ENCODE measurements at regions not wholly inside any gene's neighbourhood (a gene's known extent, or its start where the extent isn't known, plus 50 kb on each side); places are given as distances from the start of the nearest gene placed in this dataset.

DNA sequence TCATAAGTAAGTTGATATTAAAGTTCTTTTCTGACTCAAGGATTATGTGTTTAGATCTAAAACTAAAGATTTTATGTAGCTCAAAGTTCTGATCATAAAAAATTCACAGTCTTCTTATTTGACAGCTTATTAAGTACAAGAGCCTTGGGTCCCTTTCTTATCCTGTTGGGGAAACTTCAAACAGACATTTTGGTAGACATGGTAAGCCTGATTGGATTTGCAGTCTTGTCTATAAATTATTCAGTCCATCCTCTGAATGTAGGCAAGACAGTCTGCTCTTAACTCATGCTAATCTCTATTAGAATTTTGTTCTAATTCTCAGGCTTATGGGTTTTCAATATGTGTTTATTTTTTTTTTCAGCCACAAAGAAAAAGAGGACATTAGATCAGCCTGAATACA lies 1718.7 kb upstream of the SLC10A2 start:
- Mint-ChIP-seq H3K4me1 (no peaks in the 10 kb centered on the region), H3K27me3 (no peaks in the 10 kb centered on the region), H3K27ac (no peak overlapping the region), H3K36me3 (no peaks in the 10 kb centered on the region), H3K4me3 (no peak overlapping the region), H3K9me3 (no peaks in the 10 kb centered on the region)
- POLR2A ChIA-PET, result no interaction called here
- ATAC-seq (ENCODE audit: low read depth) (no peak), DNase-seq (no peak)

DNA sequence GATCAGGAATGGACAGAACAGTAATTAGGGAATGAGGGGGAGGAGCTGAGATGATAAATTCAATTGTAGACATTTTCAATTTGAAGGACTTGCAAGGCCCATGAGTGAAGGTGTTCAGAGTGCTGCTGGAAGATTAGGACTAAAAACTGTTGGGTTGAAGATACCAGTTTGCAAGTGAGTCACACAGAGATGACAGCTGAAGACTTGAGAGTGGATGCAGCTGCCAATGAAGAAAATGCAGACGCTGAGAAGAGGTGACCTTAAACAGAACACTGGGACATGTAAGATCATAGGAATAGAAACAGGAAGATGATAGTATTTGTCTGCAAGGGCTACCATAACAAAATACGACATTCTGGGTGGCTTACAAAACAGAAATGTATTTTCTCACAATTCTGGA lies 1716.5 kb upstream of the SLC10A2 start:
- ATAC-seq (ENCODE audit: low read depth), result no peak
- Mint-ChIP-seq H3K36me3 (no peaks in the 10 kb centered on the region), H3K4me1 (no peaks in the 10 kb centered on the region), H3K4me3 (no peak overlapping the region), H3K9me3 (no peaks in the 10 kb centered on the region), H3K27me3 (no peaks in the 10 kb centered on the region), H3K27ac (no peak overlapping the region)
- POLR2A ChIA-PET, result no interaction called here
- DNase-seq, result no peak

DNA sequence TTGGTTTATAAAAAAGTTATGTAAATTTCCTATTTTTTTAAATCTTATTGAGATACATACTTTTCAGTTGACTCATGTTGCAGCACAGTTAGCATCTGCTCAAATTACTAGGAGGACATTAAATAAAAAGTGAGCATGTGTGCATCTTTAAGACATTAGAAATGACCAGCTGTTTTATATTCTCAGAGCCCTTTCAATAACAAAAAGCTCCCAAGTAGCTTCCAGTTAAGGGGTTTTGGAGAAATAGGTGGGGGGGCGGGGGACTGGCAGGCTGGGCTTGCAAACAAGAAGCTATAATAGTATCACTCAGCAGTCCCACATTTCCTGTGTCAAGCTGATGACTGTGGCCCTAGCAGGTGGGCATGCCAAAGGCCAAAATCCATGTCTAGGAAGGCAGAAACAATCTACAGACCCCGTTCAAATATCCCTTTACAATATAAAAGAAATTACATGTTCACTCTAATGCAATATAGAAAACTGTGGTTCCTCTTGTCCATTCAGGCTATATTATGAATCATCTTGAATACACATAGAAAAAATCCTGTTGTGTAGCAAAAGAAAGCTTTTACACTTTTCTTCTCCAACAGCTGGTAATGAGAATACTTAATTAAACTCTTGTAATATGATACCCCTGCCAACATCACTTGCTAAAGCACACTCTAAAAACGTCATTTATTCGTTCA lies 1713.2 kb upstream of the SLC10A2 start:
- H3K36me3 Mint-ChIP-seq, result no peaks in the 10 kb centered on the region
- POLR2A ChIA-PET, result no interaction called here
- ATAC-seq (ENCODE audit: low read depth), result no peak
- DNase-seq, result no peak
- no peaks in the 10 kb centered on the region for H3K9me3 Mint-ChIP-seq
- H3K27ac Mint-ChIP-seq, result no peak overlapping the region
- no peaks in the 10 kb centered on the region for H3K27me3 Mint-ChIP-seq
- no peaks in the 10 kb centered on the region for H3K4me1 Mint-ChIP-seq
- no peak overlapping the region for H3K4me3 Mint-ChIP-seq

DNA sequence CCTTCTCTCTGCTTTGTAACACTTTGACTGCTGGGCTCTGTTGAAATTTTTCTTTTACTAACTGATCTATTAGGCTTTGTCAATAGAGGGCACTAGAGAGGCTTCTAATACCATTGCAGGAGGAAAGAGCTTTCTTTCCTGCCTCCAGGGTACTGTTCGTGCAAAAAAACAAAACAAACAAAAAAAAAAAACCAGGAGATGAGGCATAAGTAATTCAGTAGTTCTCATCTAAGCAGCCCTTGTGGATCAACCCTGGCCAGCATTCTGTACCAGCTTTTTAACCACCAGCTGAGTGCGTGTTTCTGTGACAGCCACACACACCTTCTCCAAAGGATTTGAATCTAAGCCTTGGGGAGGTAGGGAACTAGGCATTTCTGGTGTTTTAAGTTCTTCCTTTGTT lies 1707.6 kb upstream of the SLC10A2 start:
- DNase-seq, result no peak
- no peak for ATAC-seq (ENCODE audit: low read depth)
- Mint-ChIP-seq H3K9me3 (no peaks in the 10 kb centered on the region), H3K4me1 (peaks cover 5% of the 10 kb centered on the region), H3K36me3 (no peaks in the 10 kb centered on the region), H3K27ac (no peak overlapping the region), H3K4me3 (no peak overlapping the region), H3K27me3 (no peaks in the 10 kb centered on the region)
- POLR2A ChIA-PET, result interaction anchor here (0.6 kb wide), 1 partner anchor 96 kb away, joined by 3 read pairs; no protein-coding TSS in a partner anchor

DNA sequence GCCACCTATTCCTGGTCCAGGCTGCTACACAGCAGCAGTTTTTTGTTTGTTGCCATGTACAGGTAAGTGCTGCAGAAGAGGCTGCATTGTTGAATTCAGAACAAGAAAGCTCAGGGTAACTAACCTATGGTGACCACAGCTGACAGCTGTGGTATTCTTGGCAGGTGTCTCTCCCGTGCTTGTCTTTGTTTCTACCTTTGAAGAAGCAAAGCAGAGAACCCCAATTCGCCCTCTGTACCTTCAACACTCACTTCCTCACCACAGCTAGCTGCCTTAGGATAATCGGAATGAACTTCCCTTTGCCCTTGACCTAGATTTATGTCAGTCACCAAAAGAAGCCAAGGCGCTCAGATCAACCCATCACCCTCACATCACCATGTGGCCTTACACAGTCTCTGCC lies 1703.3 kb upstream of the SLC10A2 start:
- Mint-ChIP-seq H3K27me3 (no peaks in the 10 kb centered on the region), H3K9me3 (no peaks in the 10 kb centered on the region), H3K4me1 (peaks cover 5% of the 10 kb centered on the region), H3K4me3 (no peak overlapping the region), H3K27ac (no peak overlapping the region), H3K36me3 (no peaks in the 10 kb centered on the region)
- POLR2A ChIA-PET, result no interaction called here
- DNase-seq (no peak), ATAC-seq (ENCODE audit: low read depth) (no peak)

DNA sequence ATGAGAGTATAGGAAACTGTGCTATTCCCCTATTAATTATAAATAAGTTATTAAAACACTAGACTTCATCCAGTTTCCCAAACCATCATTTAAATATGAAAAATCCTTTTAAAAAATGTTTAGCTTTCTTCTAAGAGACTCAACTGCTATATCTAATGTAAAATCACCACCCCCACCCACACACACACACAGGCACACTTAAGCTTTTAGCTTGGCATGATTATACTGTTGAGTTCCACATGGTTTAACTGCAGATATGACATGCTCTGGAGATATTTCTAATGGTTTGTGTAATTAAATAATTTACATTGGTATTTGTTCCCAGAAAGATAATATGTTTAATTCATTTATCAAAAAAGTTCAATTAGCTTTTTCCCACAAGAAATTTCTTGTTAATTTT lies 1700.1 kb upstream of the SLC10A2 start:
- H3K4me1 Mint-ChIP-seq, result peaks cover 5% of the 10 kb centered on the region
- DNase-seq (no peak), ATAC-seq (ENCODE audit: low read depth) (no peak)
- POLR2A ChIA-PET, result no interaction called here
- H3K4me3 Mint-ChIP-seq, result no peak overlapping the region
- no peaks in the 10 kb centered on the region for H3K36me3 Mint-ChIP-seq
- H3K27me3 Mint-ChIP-seq, result no peaks in the 10 kb centered on the region
- H3K27ac Mint-ChIP-seq, result no peak overlapping the region
- peaks cover 2% of the 10 kb centered on the region for H3K9me3 Mint-ChIP-seq

- H3K4me1 Mint-ChIP-seq, result peaks cover 3% of the 10 kb centered on the region
- H3K36me3 Mint-ChIP-seq, result no peaks in the 10 kb centered on the region
- DNase-seq (no peak), ATAC-seq (ENCODE audit: low read depth) (no peak)
- H3K27ac Mint-ChIP-seq, result no peak overlapping the region
- POLR2A ChIA-PET, result no interaction called here
- H3K27me3 Mint-ChIP-seq, result no peaks in the 10 kb centered on the region
- no peak overlapping the region for H3K4me3 Mint-ChIP-seq
- peaks cover 2% of the 10 kb centered on the region for H3K9me3 Mint-ChIP-seq
Measured at GRCh38 chr13:104764600-104764999, 1698.4 kb upstream of the SLC10A2 start.

DNA sequence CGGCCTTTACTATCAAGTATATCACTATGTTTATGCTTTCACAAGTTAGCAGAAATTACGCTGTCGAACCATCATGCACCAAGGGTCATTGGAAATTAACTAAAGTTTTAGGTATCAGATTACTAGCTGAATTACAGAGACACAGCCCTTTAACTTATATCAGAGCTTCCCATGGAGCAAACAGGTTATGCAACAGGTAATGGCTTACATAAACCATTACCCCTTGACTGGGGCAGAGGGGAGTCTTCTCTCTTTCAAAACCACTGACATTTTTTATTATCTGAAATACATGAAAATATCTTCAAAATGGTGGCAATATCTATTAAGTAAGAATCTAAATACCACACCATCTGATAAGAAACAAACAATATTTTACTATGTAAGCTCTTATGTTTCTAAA lies 1692.9 kb upstream of the SLC10A2 start:
- no peak overlapping the region for H3K27ac Mint-ChIP-seq
- H3K4me1 Mint-ChIP-seq, result no peaks in the 10 kb centered on the region
- no peaks in the 10 kb centered on the region for H3K27me3 Mint-ChIP-seq
- peaks cover 2% of the 10 kb centered on the region for H3K9me3 Mint-ChIP-seq
- no peaks in the 10 kb centered on the region for H3K36me3 Mint-ChIP-seq
- no peak for ATAC-seq (ENCODE audit: low read depth)
- no peak overlapping the region for H3K4me3 Mint-ChIP-seq
- POLR2A ChIA-PET, result no interaction called here
- no peak for DNase-seq

DNA sequence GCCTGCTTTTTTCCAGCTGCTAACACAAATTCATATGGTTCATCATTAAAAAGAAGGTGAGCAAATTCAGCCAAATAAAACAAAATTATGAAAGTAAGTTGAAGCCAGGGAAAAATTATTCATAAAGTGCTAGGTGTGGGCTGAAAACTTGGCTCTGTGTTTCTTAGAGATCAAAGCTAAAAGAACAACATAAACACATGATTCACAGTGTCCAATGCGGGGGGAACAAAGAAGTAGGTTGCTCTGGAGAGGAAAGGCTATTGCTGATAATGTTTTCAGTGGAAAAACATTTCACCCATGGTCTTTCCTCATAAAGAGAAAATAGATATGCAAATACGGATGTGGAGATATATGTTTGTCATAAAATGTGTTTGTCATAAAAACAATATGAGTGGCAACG lies 1691.5 kb upstream of the SLC10A2 start:
- Mint-ChIP-seq H3K4me1 (no peaks in the 10 kb centered on the region), H3K27me3 (no peaks in the 10 kb centered on the region), H3K27ac (no peak overlapping the region), H3K4me3 (no peak overlapping the region), H3K9me3 (no peaks in the 10 kb centered on the region), H3K36me3 (no peaks in the 10 kb centered on the region)
- ATAC-seq (ENCODE audit: low read depth) (no peak), DNase-seq (no peak)
- POLR2A ChIA-PET, result no interaction called here

DNA sequence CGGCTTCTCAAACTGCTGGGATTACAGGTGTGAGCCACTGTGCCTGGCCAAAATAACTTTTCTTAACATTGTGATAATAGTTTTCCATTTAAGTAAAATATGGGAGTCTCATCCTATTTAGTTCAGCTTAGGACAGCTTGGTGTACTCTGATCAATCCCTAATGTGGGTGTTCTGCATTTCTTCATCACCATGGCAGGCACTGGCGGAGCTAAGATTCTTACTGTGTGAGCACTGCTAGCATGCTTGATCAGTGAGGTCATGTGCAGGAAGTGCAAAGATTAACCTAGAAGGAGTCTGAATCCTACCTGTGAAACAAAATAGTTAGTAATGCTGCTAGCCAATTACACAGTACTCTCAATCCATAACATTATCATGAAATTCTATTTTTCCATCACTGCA lies 1684.2 kb upstream of the SLC10A2 start:
- POLR2A ChIA-PET, result no interaction called here
- no peak for ATAC-seq (ENCODE audit: low read depth)
- no peak for DNase-seq
- H3K36me3 Mint-ChIP-seq, result no peaks in the 10 kb centered on the region
- H3K4me1 Mint-ChIP-seq, result no peaks in the 10 kb centered on the region
- H3K27me3 Mint-ChIP-seq, result no peaks in the 10 kb centered on the region
- no peaks in the 10 kb centered on the region for H3K9me3 Mint-ChIP-seq
- no peak overlapping the region for H3K27ac Mint-ChIP-seq
- H3K4me3 Mint-ChIP-seq, result no peak overlapping the region

GRCh38 chr13:104740641-104741222 lies 1674.5 kb upstream of the SLC10A2 start:
- no peaks in the 10 kb centered on the region for H3K4me1 Mint-ChIP-seq
- POLR2A ChIA-PET, result no interaction called here
- no peaks in the 10 kb centered on the region for H3K36me3 Mint-ChIP-seq
- H3K27me3 Mint-ChIP-seq, result no peaks in the 10 kb centered on the region
- ATAC-seq (ENCODE audit: low read depth), result no peak
- no peak overlapping the region for H3K27ac Mint-ChIP-seq
- DNase-seq, result no peak
- H3K9me3 Mint-ChIP-seq, result no peaks in the 10 kb centered on the region
- H3K4me3 Mint-ChIP-seq, result no peak overlapping the region

- no peaks in the 10 kb centered on the region for H3K4me1 Mint-ChIP-seq
- no peaks in the 10 kb centered on the region for H3K36me3 Mint-ChIP-seq
- no peak for ATAC-seq (ENCODE audit: low read depth)
- H3K27me3 Mint-ChIP-seq, result peaks cover 3% of the 10 kb centered on the region
- no peak overlapping the region for H3K4me3 Mint-ChIP-seq
- no peak overlapping the region for H3K27ac Mint-ChIP-seq
- H3K9me3 Mint-ChIP-seq, result no peaks in the 10 kb centered on the region
- POLR2A ChIA-PET, result no interaction called here
- DNase-seq, result no peak
Measured at GRCh38 chr13:104737713-104738112, 1671.5 kb upstream of the SLC10A2 start.

GRCh38 chr13:104733427-104733826 lies 1667.2 kb upstream of the SLC10A2 start:
- Mint-ChIP-seq H3K36me3 (no peaks in the 10 kb centered on the region), H3K27me3 (peaks cover 3% of the 10 kb centered on the region), H3K4me3 (no peak overlapping the region), H3K27ac (no peak overlapping the region), H3K9me3 (no peaks in the 10 kb centered on the region), H3K4me1 (no peaks in the 10 kb centered on the region)
- no peak for DNase-seq
- no peak for ATAC-seq (ENCODE audit: low read depth)
- POLR2A ChIA-PET, result no interaction called here

DNA sequence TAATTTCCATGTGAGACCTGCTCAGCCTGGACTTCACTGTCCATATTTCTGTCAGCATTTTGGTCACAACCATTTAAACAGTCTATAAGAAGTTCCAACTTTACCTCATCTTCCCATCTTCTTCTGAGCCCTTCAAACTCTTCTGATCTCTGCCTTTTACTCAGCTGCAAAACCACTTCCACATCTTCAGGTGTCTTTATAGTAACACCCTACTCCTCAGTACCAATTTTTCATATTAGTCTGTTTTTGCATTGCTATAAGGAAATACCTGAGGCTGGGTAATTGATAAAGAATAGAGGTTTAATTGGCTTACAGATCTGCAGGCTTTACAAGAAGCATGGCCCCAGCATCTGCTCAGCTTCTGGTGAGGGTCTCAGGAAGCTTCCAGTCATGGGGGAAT lies 1648.9 kb upstream of the SLC10A2 start:
- DNase-seq (no peak), ATAC-seq (ENCODE audit: low read depth) (no peak)
- Mint-ChIP-seq H3K27ac (no peak overlapping the region), H3K4me3 (no peak overlapping the region), H3K27me3 (no peaks in the 10 kb centered on the region), H3K9me3 (peaks cover 2% of the 10 kb centered on the region), H3K36me3 (no peaks in the 10 kb centered on the region), H3K4me1 (peaks cover 3% of the 10 kb centered on the region)
- POLR2A ChIA-PET, result no interaction called here
